HepG2 (cell line): ENCODE measurements at regions not wholly inside any gene's neighbourhood (a gene's known extent, or its start where the extent isn't known, plus 50 kb on each side); places are given as distances from the start of the nearest gene placed in this dataset.

Experiments
- ATAC-seq: fragments of 200-7000 bp; cut with Tn5 transposase; 3 replicates; pipeline ENCODE4 v1.9.1; 2020; ENCODE audit warnings: mild to moderate bottlenecking, moderate library complexity
- BruUV-seq: library from RNA; stranded (reverse); fragments of 400-500 nt; replicated peaks from 2 replicates; lab custom pipeline; 2021; lab: Mats Ljungman, UMichigan
- CTCF ChIA-PET: fragments of 300-600 bp; formaldehyde crosslinking; extraction: SDS; loops from one replicate; lab custom pipeline; 2021; ENCODE audit warnings: low total read pairs, inconsistent platforms, low intra/inter-chr PET ratio; lab: Yijun Ruan, JAX
- POLR2A ChIA-PET: fragments of 350-600 bp; sonication (Branson Sonifier 250); formaldehyde crosslinking; loops from one replicate; lab custom pipeline; 2020; ENCODE audit warnings: antibody characterized with exemption, inconsistent platforms; lab: Yijun Ruan, JAX
- DNase-seq: peaks from one replicate; pipeline ENCODE4 v3.0.0-alpha.2; 2015; ENCODE audit warnings: low spot score
- FAIRE-seq: peaks from 3 replicates; lab custom pipeline; 2011; peaks lifted over from hg19 to GRCh38; lab: Jason Lieb, UNC
- H2AFZ ChIP-seq: one replicate; pipeline ENCODE4 v1.6.1; 2011; ENCODE audit warnings: low read length, inconsistent platforms
- H3K27ac ChIP-seq: fragments of 300-600 bp; 3 replicates; pipeline ENCODE4 v1.8.0; 2011; ENCODE audit warnings: mixed run types, mild to moderate bottlenecking, mixed read lengths, low read length, inconsistent platforms; ENCODE audit not compliant: insufficient read depth; ENCODE audit errors: extremely low read length
- H3K27me3 ChIP-seq, 2 experiments: fragments of 200-600 bp in 1 of 2; 2 replicates in 1 of 2; 3 replicates in 1 of 2; pipeline versions ENCODE4 v1.6.0 to v1.8.0; 2011; ENCODE audit warnings: low read length in 2 of 2, mild to moderate bottlenecking in 2 of 2, moderate library complexity in 2 of 2, inconsistent platforms in 1 of 2; ENCODE audit not compliant: insufficient read depth in 2 of 2, control insufficient read depth in 1 of 2
- H3K36me3 ChIP-seq, 2 experiments: fragments of 200-600 bp in 1 of 2; replicated peaks in 1 of 2; 2 replicates in 1 of 2; 3 replicates in 1 of 2; pipeline versions ENCODE4 v1.5.1 to v1.8.0; 2011; ENCODE audit warnings: low read length in 2 of 2, inconsistent platforms in 1 of 2; ENCODE audit not compliant: insufficient read depth in 2 of 2, control insufficient read depth in 1 of 2
- H3K4me1 ChIP-seq: 2 replicates; pipeline ENCODE4 v1.5.1; 2012; ENCODE audit warnings: low read length, inconsistent platforms; ENCODE audit not compliant: insufficient read depth
- H3K4me2 ChIP-seq: 2 replicates; pipeline ENCODE4 v1.6.0; 2011; ENCODE audit warnings: low read depth, low read length, inconsistent platforms
- H3K4me3 ChIP-seq, 3 experiments: fragments of 200-600 bp in 1 of 3; sonication (generic), shearing (Covaris generic) in 1 of 3; replicated peaks in 1 of 3; 2 replicates each; pipeline ENCODE4 v1.5.1; 2011 to 2016; ENCODE audit warnings: low read length in 3 of 3, inconsistent platforms in 2 of 3, low read depth in 2 of 3, mild to moderate bottlenecking in 2 of 3, control low read depth in 1 of 3, mixed read lengths in 1 of 3; ENCODE audit not compliant: insufficient read depth in 1 of 3
- H3K79me2 ChIP-seq: one replicate; pipeline ENCODE4 v1.6.1; 2011; ENCODE audit warnings: low read length, inconsistent platforms; ENCODE audit not compliant: insufficient read depth
- H3K9ac ChIP-seq: 2 replicates; pipeline ENCODE4 v1.6.0; 2011; ENCODE audit warnings: mild to moderate bottlenecking, low read depth, low read length, inconsistent platforms; ENCODE audit not compliant: insufficient read depth
- H3K9me3 ChIP-seq: 2 replicates; pipeline ENCODE4 v1.5.1; 2012; ENCODE audit warnings: mild to moderate bottlenecking, low read length
- H4K20me1 ChIP-seq: 2 replicates; pipeline ENCODE4 v1.6.0; 2011; ENCODE audit warnings: inconsistent platforms, mild to moderate bottlenecking, low read length, moderate library complexity; ENCODE audit not compliant: insufficient read depth
- ATAD3A ChIP-seq: sonication (generic); formaldehyde crosslinking; IDR thresholded peaks from 2 replicates; pipeline ENCODE4 v1.4.0; 2020; ENCODE audit warnings: missing genetic modification reagents
- CBFB ChIP-seq: sonication (generic); formaldehyde crosslinking; IDR thresholded peaks from 2 replicates; pipeline ENCODE4 v1.4.0; 2020; ENCODE audit warnings: missing genetic modification reagents
- RELA ChIP-seq: sonication (generic); formaldehyde crosslinking; IDR thresholded peaks from 2 replicates; pipeline ENCODE4 v1.4.0; 2020; ENCODE audit warnings: missing genetic modification reagents
- SALL2 ChIP-seq: sonication (generic); formaldehyde crosslinking; IDR thresholded peaks from 2 replicates; pipeline ENCODE4 v1.8.1; 2023; ENCODE audit warnings: mild to moderate bottlenecking, missing genetic modification reagents, inconsistent platforms
- ZNF207 ChIP-seq: fragments of 450-650 bp; IDR thresholded peaks from 2 replicates; pipeline ENCODE4 v1.6.1; 2016; ENCODE audit warnings: antibody characterized with exemption, borderline replicate concordance
- ZNF354B ChIP-seq: sonication (generic); formaldehyde crosslinking; IDR thresholded peaks from 2 replicates; pipeline ENCODE4 v1.8.0; 2022; ENCODE audit warnings: mild to moderate bottlenecking, missing genetic modification reagents
- ZNF839 ChIP-seq: sonication (generic); formaldehyde crosslinking; IDR thresholded peaks from 2 replicates; pipeline ENCODE4 v1.4.0; 2020; ENCODE audit warnings: missing genetic modification reagents, mild to moderate bottlenecking, borderline replicate concordance
- ZSCAN20 ChIP-seq: sonication (generic); formaldehyde crosslinking; IDR thresholded peaks from 2 replicates; pipeline ENCODE4 v1.4.0; 2020; ENCODE audit warnings: missing genetic modification reagents, mild to moderate bottlenecking, borderline replicate concordance
- in situ Hi-C: cut with HindIII; loops from 2 replicates; pipeline ENCODE4 v1.10.0; 2017; ENCODE audit warnings: low pct_unique_long_range_greater_than_20kb; ENCODE audit not compliant: extremely low pct_ligation_motif_present
- intact Hi-C: fragments of 100-400 bp; cut with micrococcal nuclease; formaldehyde crosslinking; loops from one replicate; pipeline ENCODE4 v1.10.0; 2022; ENCODE audit not compliant: unreplicated experiment
- TF ChIP-seq, protein P1 (sequence below): sonication (generic); formaldehyde crosslinking; IDR thresholded peaks from 2 replicates; pipeline ENCODE4 v1.9.0; 2021; ENCODE audit warnings: missing genetic modification reagents, mild to moderate bottlenecking, borderline replicate concordance
- TF ChIP-seq, protein P2 (sequence below): IDR thresholded peaks from 2 replicates; pipeline ENCODE4 v1.6.1; 2012; ENCODE audit warnings: inconsistent platforms
- TF ChIP-seq, protein P3 (sequence below), 2 experiments: sonication (generic) in 1 of 2; formaldehyde crosslinking in 1 of 2; IDR thresholded peaks; 2 replicates each; pipeline versions ENCODE4 v1.6.1 to v1.9.0; 2014 to 2022; ENCODE audit warnings: antibody characterized with exemption in 1 of 2, borderline replicate concordance in 1 of 2, inconsistent platforms in 1 of 2, low read depth in 1 of 2, missing genetic modification reagents in 1 of 2
- TF ChIP-seq, protein P4 (sequence below): sonication (generic); formaldehyde crosslinking; IDR thresholded peaks from 2 replicates; pipeline ENCODE4 v1.5.0; 2020; ENCODE audit warnings: mild to moderate bottlenecking, missing genetic modification reagents
- TF ChIP-seq, protein P5 (sequence below), 2 experiments: sonication (generic) in 1 of 2; formaldehyde crosslinking in 1 of 2; IDR thresholded peaks; 2 replicates each; pipeline versions ENCODE4 v1.4.0 to v1.6.1; 2018 to 2020; ENCODE audit warnings: missing genetic modification reagents in 2 of 2, borderline replicate concordance in 1 of 2, low read depth in 1 of 2, mild to moderate bottlenecking in 1 of 2, missing biosample characterization in 1 of 2

DNA sequence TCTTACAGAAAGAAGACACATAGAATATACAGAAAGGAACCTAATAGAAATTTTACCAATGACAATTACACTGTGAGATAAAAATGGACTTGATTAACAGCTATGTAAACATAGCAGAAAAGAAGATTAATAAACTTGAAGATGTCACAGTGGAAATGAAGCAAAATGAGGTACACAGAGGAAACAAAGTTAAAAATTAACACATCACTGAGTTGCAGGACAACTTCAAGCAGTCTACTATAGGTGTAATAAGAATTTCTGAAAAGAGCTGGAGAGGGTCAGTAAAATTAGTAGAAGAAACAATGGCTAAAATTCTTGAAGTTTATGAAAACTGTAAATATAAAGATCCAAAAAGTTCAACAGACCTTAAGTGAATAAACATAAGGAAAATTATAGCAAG lies 738.7 kb downstream of the C12orf50 start:
- Histone ChIP-seq H3K9ac (no peak overlapping the region), H3K4me3 (no peak overlapping the region), H3K36me3 (no peaks in the 10 kb centered on the region), H3K79me2 (no peaks in the 10 kb centered on the region), H3K27ac (no peak overlapping the region), H3K4me1 (no peaks in the 10 kb centered on the region), H2AFZ (no peak overlapping the region), H4K20me1 (no peaks in the 10 kb centered on the region), H3K4me2 (no peak overlapping the region), H3K27me3 (no peaks in the 10 kb centered on the region; a peak in 1 of 5 replicates), H3K9me3 (peaks cover 56% of the 10 kb centered on the region)
- intact Hi-C loops, result no loop called here
- no TSS peak for BruUV-seq
- in situ Hi-C loops, result no loop called here
- DNase-seq (no peak), FAIRE-seq (no peak), ATAC-seq (no peak)
- CTCF ChIA-PET, result no interaction called here
- POLR2A ChIA-PET, result no interaction called here
- TF ChIP-seq, protein P1, sequence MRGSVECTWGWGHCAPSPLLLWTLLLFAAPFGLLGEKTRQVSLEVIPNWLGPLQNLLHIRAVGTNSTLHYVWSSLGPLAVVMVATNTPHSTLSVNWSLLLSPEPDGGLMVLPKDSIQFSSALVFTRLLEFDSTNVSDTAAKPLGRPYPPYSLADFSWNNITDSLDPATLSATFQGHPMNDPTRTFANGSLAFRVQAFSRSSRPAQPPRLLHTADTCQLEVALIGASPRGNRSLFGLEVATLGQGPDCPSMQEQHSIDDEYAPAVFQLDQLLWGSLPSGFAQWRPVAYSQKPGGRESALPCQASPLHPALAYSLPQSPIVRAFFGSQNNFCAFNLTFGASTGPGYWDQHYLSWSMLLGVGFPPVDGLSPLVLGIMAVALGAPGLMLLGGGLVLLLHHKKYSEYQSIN (CRISPR knock-in tag), result no peak
- TF ChIP-seq ZNF839 (CRISPR knock-in tag), result no peak
- TF ChIP-seq, protein P2, sequence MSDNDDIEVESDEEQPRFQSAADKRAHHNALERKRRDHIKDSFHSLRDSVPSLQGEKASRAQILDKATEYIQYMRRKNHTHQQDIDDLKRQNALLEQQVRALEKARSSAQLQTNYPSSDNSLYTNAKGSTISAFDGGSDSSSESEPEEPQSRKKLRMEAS, result no peak
- TF ChIP-seq ATAD3A (CRISPR knock-in tag), result no peak
- TF ChIP-seq, protein P3, sequence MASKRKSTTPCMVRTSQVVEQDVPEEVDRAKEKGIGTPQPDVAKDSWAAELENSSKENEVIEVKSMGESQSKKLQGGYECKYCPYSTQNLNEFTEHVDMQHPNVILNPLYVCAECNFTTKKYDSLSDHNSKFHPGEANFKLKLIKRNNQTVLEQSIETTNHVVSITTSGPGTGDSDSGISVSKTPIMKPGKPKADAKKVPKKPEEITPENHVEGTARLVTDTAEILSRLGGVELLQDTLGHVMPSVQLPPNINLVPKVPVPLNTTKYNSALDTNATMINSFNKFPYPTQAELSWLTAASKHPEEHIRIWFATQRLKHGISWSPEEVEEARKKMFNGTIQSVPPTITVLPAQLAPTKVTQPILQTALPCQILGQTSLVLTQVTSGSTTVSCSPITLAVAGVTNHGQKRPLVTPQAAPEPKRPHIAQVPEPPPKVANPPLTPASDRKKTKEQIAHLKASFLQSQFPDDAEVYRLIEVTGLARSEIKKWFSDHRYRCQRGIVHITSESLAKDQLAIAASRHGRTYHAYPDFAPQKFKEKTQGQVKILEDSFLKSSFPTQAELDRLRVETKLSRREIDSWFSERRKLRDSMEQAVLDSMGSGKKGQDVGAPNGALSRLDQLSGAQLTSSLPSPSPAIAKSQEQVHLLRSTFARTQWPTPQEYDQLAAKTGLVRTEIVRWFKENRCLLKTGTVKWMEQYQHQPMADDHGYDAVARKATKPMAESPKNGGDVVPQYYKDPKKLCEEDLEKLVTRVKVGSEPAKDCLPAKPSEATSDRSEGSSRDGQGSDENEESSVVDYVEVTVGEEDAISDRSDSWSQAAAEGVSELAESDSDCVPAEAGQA (IDR thresholded peaks at IDR 0.05; ENCODE audit: low read depth), result no peak
- TF ChIP-seq, protein P3 (CRISPR knock-in tag; IDR thresholded peaks at IDR 0.05; ENCODE audit: borderline replicate concordance), result no peak
- no peak for TF ChIP-seq CBFB (CRISPR knock-in tag)
- TF ChIP-seq ZNF354B (CRISPR knock-in tag), result no peak
- no peak for TF ChIP-seq ZNF207
- TF ChIP-seq ZSCAN20 (CRISPR knock-in tag), result no peak
- no peak for TF ChIP-seq SALL2 (CRISPR knock-in tag)
- no peak for TF ChIP-seq RELA (CRISPR knock-in tag)
- TF ChIP-seq, protein P4, sequence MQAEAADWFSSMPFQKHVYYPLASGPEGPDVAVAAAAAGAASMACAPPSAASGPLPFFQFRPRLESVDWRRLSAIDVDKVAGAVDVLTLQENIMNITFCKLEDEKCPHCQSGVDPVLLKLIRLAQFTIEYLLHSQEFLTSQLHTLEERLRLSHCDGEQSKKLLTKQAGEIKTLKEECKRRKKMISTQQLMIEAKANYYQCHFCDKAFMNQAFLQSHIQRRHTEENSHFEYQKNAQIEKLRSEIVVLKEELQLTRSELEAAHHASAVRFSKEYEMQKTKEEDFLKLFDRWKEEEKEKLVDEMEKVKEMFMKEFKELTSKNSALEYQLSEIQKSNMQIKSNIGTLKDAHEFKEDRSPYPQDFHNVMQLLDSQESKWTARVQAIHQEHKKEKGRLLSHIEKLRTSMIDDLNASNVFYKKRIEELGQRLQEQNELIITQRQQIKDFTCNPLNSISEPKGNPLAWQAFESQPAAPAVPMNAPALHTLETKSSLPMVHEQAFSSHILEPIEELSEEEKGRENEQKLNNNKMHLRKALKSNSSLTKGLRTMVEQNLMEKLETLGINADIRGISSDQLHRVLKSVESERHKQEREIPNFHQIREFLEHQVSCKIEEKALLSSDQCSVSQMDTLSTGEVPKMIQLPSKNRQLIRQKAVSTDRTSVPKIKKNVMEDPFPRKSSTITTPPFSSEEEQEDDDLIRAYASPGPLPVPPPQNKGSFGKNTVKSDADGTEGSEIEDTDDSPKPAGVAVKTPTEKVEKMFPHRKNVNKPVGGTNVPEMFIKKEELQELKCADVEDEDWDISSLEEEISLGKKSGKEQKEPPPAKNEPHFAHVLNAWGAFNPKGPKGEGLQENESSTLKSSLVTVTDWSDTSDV (CRISPR knock-in tag), result no peak
- TF ChIP-seq, protein P5, sequence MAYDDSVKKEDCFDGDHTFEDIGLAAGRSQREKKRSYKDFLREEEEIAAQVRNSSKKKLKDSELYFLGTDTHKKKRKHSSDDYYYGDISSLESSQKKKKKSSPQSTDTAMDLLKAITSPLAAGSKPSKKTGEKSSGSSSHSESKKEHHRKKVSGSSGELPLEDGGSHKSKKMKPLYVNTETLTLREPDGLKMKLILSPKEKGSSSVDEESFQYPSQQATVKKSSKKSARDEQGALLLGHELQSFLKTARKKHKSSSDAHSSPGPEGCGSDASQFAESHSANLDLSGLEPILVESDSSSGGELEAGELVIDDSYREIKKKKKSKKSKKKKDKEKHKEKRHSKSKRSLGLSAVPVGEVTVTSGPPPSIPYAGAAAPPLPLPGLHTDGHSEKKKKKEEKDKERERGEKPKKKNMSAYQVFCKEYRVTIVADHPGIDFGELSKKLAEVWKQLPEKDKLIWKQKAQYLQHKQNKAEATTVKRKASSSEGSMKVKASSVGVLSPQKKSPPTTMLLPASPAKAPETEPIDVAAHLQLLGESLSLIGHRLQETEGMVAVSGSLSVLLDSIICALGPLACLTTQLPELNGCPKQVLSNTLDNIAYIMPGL (CRISPR knock-in tag; IDR thresholded peaks at IDR 0.05; ENCODE audit: borderline replicate concordance in 1 of 2, low read depth in 1 of 2), result no peak
